Heart left ventricle (tissue), 13 donors: ENCODE measurements at regions not wholly inside any gene's neighbourhood (a gene's known extent, or its start where the extent isn't known, plus 50 kb on each side); places are given as distances from the start of the nearest gene placed in this dataset.

ENCODE experiments used
- CTCF ChIP-seq, 12 donors: fragments of 200-600 bp; sonication (generic) in 4 of 12; IDR thresholded peaks; one replicate each; pipeline versions ENCODE4 v1.5.0 to v1.8.0; 2018 to 2022; ENCODE audit warnings: antibody characterized with exemption in 12 of 12, mild to moderate bottlenecking in 5 of 12
- POLR2A ChIP-seq, 2 donors: fragments of 450-650 bp; IDR thresholded peaks; one replicate each; pipeline ENCODE4 v1.6.1; 2017; ENCODE audit warnings: antibody characterized with exemption in 2 of 2, mild to moderate bottlenecking in 2 of 2, moderate library complexity in 2 of 2
- donor health status: ischemic (EF 13 %, LVEDD 7.1; RV severe dilation, severe dysfunction).
- donor health status: DM: no; HTN: yes; CAD: no.
- donor health status: DM: no; HTN: no; CAD: no.
- donor health status: ischemic (EF 25% LVEDD 6.9; RV normal size, moderate dysfunction).
- donor health status: ischemic (EF 25% LVEDD 5.7; RV mildly dilated, moderate dysfunction).
- donor health status: ischemic (EF 35%, LVEDD 5.7; RV mildly dilated, moderate dysfunction).
- donor health status: nonischemic (EF 11% LVEDD 7.7; RV severe dilation, severe dysfunction).
- donor health status: DM: yes; HTN: yes; CAD: no.
- donor health status: PGD.
- donor health status: ischemic (EF 29% LVEDD 5.4; RV normal size, mild dysfunction).
- donor health status: nonischemic (EF 23%, LVEDD 6.1; RV moderate dilation, normal function).

GRCh38 chrX:45768666-45769236 lies 568.1 kb upstream of the DIPK2B start:
- TF ChIP-seq CTCF (IDR thresholded peaks at IDR 0.05) (no peak), POLR2A (IDR thresholded peaks at IDR 0.05) (no peak)
